CD14-positive monocyte (primary cell): ENCODE measurements at regions not wholly inside any gene's neighbourhood (a gene's known extent, or its start where the extent isn't known, plus 50 kb on each side); places are given as distances from the start of the nearest gene placed in this dataset.

Source experiments
- DNase-seq, 3 donors: peaks; one replicate each; pipeline ENCODE4 v3.0.0-alpha.2; 2011 to 2022
- H2AFZ ChIP-seq: 2 replicates; pipeline ENCODE4 v1.6.0; 2012; ENCODE audit warnings: mild to moderate bottlenecking, low read depth, low read length, inconsistent platforms; ENCODE audit not compliant: insufficient read depth, poor library complexity, severe bottlenecking
- H3K27ac ChIP-seq, 2 donors: 1 replicate in 1 of 2; 2 replicates in 1 of 2; pipeline ENCODE4 v1.5.1; 2012 to 2013; ENCODE audit warnings: low read length in 2 of 2, control low read depth in 1 of 2, inconsistent platforms in 1 of 2, low read depth in 1 of 2, mild to moderate bottlenecking in 1 of 2
- H3K27me3 ChIP-seq, 2 donors: one replicate each; pipeline versions ENCODE4 v1.6.0 to v1.6.1; 2011 to 2013; ENCODE audit warnings: low read length in 2 of 2; ENCODE audit not compliant: control insufficient read depth in 2 of 2, insufficient read depth in 2 of 2
- H3K36me3 ChIP-seq, 2 donors: replicated peaks in 1 of 2; 1 replicate in 1 of 2; 2 replicates in 1 of 2; pipeline versions ENCODE4 v1.5.1 to v1.6.1; 2012 to 2013; ENCODE audit warnings: low read length in 2 of 2, control low read depth in 1 of 2, inconsistent platforms in 1 of 2, mild to moderate bottlenecking in 1 of 2; ENCODE audit not compliant: insufficient read depth in 2 of 2, control insufficient read depth in 1 of 2
- H3K4me1 ChIP-seq, 2 donors: 1 replicate in 1 of 2; 2 replicates in 1 of 2; pipeline versions ENCODE4 v1.5.1 to v1.6.1; 2012 to 2013; ENCODE audit warnings: low read length in 2 of 2, control low read depth in 1 of 2, inconsistent platforms in 1 of 2, mild to moderate bottlenecking in 1 of 2, moderate library complexity in 1 of 2; ENCODE audit not compliant: insufficient read depth in 2 of 2, control insufficient read depth in 1 of 2
- H3K4me2 ChIP-seq: replicated peaks from 2 replicates; pipeline ENCODE3; 2012; ENCODE audit warnings: low read length, moderate library complexity, mild to moderate bottlenecking; ENCODE audit not compliant: poor library complexity, severe bottlenecking; ENCODE audit errors: extremely low read depth
- H3K4me3 ChIP-seq, 3 experiments: fragments of 200-600 bp in 1 of 3; sonication (generic) in 1 of 3; replicated peaks in 1 of 3; 1 replicate in 2 of 3; 2 replicates in 1 of 3; pipeline ENCODE4 v1.5.1; 2011 to 2013; ENCODE audit warnings: low read length in 3 of 3, mild to moderate bottlenecking in 3 of 3, control low read depth in 2 of 3, low read depth in 2 of 3, inconsistent platforms in 1 of 3, moderate library complexity in 1 of 3
- H3K79me2 ChIP-seq: 2 replicates; pipeline ENCODE4 v1.6.0; 2012; ENCODE audit warnings: mild to moderate bottlenecking, control low read depth, inconsistent platforms, low read length, moderate library complexity; ENCODE audit not compliant: insufficient read depth
- H3K9ac ChIP-seq: 2 replicates; pipeline ENCODE4 v1.6.0; 2017; ENCODE audit warnings: low read length, mild to moderate bottlenecking; ENCODE audit not compliant: insufficient read depth, poor library complexity, severe bottlenecking
- H3K9me3 ChIP-seq, 2 donors: replicated peaks in 1 of 2; 1 replicate in 1 of 2; 2 replicates in 1 of 2; pipeline versions ENCODE4 v1.5.1 to v1.6.1; 2012 to 2013; ENCODE audit warnings: low read length in 2 of 2, control low read depth in 1 of 2; ENCODE audit not compliant: control insufficient read depth in 1 of 2, insufficient read depth in 1 of 2
- H4K20me1 ChIP-seq: 2 replicates; pipeline ENCODE4 v1.6.0; 2012; ENCODE audit warnings: mild to moderate bottlenecking, low read length, control low read depth, moderate library complexity; ENCODE audit not compliant: insufficient read depth
- H3K27ac Mint-ChIP-seq, 7 donors: one replicate each; pipeline ENCODE4 v1.8.0; 2020; ENCODE audit warnings: mild to moderate bottlenecking in 7 of 7, mixed read lengths in 7 of 7, moderate library complexity in 6 of 7, inconsistent platforms in 2 of 7
- H3K27me3 Mint-ChIP-seq, 3 donors: one replicate each; pipeline ENCODE4 v1.8.0; 2021 to 2022; ENCODE audit warnings: low read depth in 3 of 3, mild to moderate bottlenecking in 3 of 3, mixed read lengths in 3 of 3, moderate library complexity in 3 of 3, inconsistent platforms in 1 of 3
- H3K36me3 Mint-ChIP-seq, 2 donors: one replicate each; pipeline ENCODE4 v1.8.0; 2020; ENCODE audit warnings: mixed read lengths in 2 of 2, inconsistent platforms in 1 of 2, mild to moderate bottlenecking in 1 of 2
- H3K4me1 Mint-ChIP-seq: one replicate; pipeline ENCODE4 v1.8.0; 2020; ENCODE audit warnings: mild to moderate bottlenecking, mixed read lengths
- H3K4me3 Mint-ChIP-seq, 2 donors: one replicate each; pipeline ENCODE4 v1.8.0; 2020; ENCODE audit warnings: mild to moderate bottlenecking in 2 of 2, mixed read lengths in 2 of 2, moderate library complexity in 1 of 2
- H3K9me3 Mint-ChIP-seq, 7 donors: one replicate each; pipeline ENCODE4 v1.8.0; 2020 to 2022; ENCODE audit warnings: mixed read lengths in 7 of 7, mild to moderate bottlenecking in 6 of 7, moderate library complexity in 6 of 7, inconsistent platforms in 2 of 7
- WGBS: methylation state at CpG from one replicate; pipeline ENCODE4 v1.1.5; 2013; ENCODE audit warnings: missing lambda C conversion rate; ENCODE audit not compliant: insufficient coverage; 5-methylcytosine and 5-hydroxymethylcytosine counted together
- intact Hi-C, 2 donors: fragments of 100-400 bp; cut with micrococcal nuclease; formaldehyde crosslinking; loops; one replicate each; pipeline versions ENCODE4 v1.15.0 to v1.15.1; 2023
- TF ChIP-seq, protein P1 (sequence below): fragments of 200-600 bp; IDR thresholded peaks from one replicate; pipeline ENCODE4 v1.8.0; 2022; ENCODE audit warnings: antibody characterized with exemption, mild to moderate bottlenecking

DNA sequence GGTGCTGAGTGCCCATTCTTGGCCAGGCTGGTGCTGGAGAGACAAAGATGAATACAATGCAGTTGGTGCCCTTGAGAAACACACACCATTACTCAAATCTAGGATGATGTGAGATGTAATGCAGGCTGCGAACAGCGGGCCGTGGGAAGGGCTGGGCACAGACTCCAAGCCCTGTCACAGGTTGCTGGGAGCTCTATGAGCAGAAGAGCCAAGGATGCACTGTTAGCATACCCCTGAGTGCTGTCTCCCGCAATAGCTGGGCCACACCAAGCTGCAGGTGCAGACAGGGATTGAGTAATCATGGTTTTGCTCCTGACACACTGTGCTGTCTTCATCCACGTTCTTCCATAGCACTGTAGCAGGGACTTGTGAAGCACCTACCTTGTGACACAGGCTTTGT, 247.5 kb upstream of the CRY1 start:
- Histone ChIP-seq H3K27ac (no peak overlapping the region), H2AFZ (no peak overlapping the region), H3K9me3 (peaks cover 0 to 7% of the 10 kb centered on the region in 2 donors), H3K36me3 (no peaks in the 10 kb centered on the region), H3K4me2 (no peak overlapping the region), H3K4me3 (no peak overlapping the region), H4K20me1 (no peaks in the 10 kb centered on the region), H3K4me1 (peaks cover 5 to 9% of the 10 kb centered on the region in 2 donors), H3K9ac (no peak overlapping the region), H3K79me2 (no peaks in the 10 kb centered on the region), H3K27me3 (no peaks in the 10 kb centered on the region)
- no peak overlapping the region for H3K4me3 Mint-ChIP-seq
- peaks cover 3 to 20% (median 6%) of the 10 kb centered on the region in 7 donors for H3K9me3 Mint-ChIP-seq
- intact Hi-C loops: no loop called here
- no peak for DNase-seq
- peaks cover 0 to 3% of the 10 kb centered on the region in 2 donors for H3K36me3 Mint-ChIP-seq
- 77% methylated on average over 4 of the region's 5 CpGs for WGBS
- TF ChIP-seq, protein P1, sequence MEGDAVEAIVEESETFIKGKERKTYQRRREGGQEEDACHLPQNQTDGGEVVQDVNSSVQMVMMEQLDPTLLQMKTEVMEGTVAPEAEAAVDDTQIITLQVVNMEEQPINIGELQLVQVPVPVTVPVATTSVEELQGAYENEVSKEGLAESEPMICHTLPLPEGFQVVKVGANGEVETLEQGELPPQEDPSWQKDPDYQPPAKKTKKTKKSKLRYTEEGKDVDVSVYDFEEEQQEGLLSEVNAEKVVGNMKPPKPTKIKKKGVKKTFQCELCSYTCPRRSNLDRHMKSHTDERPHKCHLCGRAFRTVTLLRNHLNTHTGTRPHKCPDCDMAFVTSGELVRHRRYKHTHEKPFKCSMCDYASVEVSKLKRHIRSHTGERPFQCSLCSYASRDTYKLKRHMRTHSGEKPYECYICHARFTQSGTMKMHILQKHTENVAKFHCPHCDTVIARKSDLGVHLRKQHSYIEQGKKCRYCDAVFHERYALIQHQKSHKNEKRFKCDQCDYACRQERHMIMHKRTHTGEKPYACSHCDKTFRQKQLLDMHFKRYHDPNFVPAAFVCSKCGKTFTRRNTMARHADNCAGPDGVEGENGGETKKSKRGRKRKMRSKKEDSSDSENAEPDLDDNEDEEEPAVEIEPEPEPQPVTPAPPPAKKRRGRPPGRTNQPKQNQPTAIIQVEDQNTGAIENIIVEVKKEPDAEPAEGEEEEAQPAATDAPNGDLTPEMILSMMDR: no peak
- H3K4me1 Mint-ChIP-seq: peaks cover 22% of the 10 kb centered on the region
- H3K27me3 Mint-ChIP-seq: peaks cover 0 to 2% (median 0%) of the 10 kb centered on the region in 3 donors
- no peak overlapping the region for H3K27ac Mint-ChIP-seq

DNA sequence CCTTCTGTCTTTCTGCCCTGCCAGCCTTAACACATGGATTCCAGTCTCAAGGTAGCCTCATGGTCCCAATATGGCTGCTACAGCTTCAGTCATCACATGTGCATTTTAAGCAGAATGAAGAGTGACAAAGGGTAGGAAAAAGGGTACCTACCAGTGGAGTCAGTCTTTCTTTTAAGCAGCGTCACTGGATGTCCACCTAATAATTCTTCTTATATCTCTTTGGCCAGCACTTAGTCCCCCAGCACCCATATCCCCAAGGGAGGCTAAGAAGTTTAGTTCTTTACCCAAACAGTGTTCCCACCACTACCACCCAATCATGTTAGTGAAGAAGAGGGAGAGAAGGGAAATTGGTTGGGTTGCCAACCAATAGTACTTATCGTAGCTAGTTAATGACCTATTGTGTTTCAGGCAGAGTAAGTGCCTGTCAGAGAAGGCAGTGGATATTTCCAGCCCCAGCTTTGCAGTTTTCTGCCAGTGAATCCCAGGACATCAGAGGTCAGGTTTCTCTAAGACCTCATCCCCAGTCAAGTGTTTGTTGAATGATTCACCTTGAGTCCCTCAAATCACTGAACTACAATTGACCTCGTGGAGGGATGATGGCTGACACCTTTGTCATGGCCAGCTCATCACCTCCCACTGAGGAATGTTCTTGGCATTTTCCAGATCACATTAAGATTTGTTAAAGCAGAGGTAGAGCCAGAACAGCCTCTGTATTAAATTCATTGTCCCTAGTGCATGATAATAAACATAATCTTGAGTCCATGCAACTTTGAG, 250.9 kb upstream of the CRY1 start:
- intact Hi-C loops: no loop called here
- H3K4me1 Mint-ChIP-seq: peaks cover 9% of the 10 kb centered on the region
- DNase-seq: no peak
- Histone ChIP-seq H3K36me3 (no peaks in the 10 kb centered on the region), H3K27ac (no peak overlapping the region), H4K20me1 (no peaks in the 10 kb centered on the region), H3K79me2 (no peaks in the 10 kb centered on the region), H3K27me3 (no peaks in the 10 kb centered on the region), H2AFZ (no peak overlapping the region), H3K4me1 (no peaks in the 10 kb centered on the region), H3K9me3 (peaks cover 0 to 7% of the 10 kb centered on the region in 2 donors), H3K4me3 (no peak overlapping the region), H3K4me2 (no peak overlapping the region), H3K9ac (no peak overlapping the region)
- peaks cover 2 to 3% of the 10 kb centered on the region in 2 donors for H3K36me3 Mint-ChIP-seq
- H3K27ac Mint-ChIP-seq: no peak overlapping the region
- TF ChIP-seq, protein P1: no peak
- peaks cover 3 to 22% (median 8%) of the 10 kb centered on the region in 7 donors for H3K9me3 Mint-ChIP-seq
- H3K27me3 Mint-ChIP-seq: peaks cover 2% of the 10 kb centered on the region in 3 donors
- H3K4me3 Mint-ChIP-seq: no peak overlapping the region
- 90% methylated on average over 2 of the region's 3 CpGs for WGBS
